NCI-H1105 treated with DMSO at 0.1 percent for 48 hours (cell line): ENCODE measurements at regions not wholly inside any gene's neighbourhood (a gene's known extent, or its start where the extent isn't known, plus 50 kb on each side); places are given as distances from the start of the nearest gene placed in this dataset.

Source experiments
- DNase-seq: peaks from one replicate; lab custom pipeline; 2025; lab: John Stamatoyannopoulos, UW

DNA sequence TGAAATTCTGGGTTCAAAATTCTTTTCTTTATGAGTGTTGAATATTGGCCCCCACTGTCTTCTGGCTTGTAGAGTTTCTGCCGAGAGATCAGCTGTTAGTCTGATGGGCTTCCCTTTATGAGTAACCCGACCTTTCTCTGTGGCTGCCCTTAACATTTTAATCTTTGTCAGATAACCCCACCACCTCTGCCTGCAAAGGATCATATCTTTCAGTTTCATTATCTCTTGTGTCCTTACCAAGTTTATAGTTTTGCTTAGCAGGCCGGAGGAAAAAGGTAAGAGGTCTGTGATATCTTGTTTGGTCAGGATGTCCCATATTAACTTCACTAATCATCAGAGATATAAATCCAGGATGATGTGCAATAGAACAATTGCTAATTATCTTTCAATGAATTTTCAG, 970.2 kb upstream of the TYRP1 start:
- DNase-seq: no peak

DNA sequence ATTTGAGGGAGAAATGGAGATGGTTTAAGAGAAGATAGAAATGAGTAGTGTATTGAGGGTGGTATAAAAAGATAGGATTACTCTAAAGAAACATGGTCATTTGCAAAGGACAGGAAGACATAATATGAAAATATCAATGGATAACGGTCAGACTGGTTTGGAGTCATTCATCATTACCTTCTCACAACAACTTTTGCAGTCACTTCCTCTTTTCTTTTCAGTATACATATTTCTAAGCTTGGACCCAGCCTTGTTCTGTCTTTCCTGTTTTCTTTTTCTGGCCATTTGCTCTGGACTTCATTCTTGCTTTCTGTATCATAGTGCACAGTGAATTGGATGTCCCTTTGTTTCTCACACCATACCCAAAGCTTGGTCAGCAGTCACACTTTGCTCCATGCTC, 966.5 kb upstream of the TYRP1 start:
- DNase-seq: no peak

- DNase-seq: no peak
Observed at GRCh38 chr9:11735391-11735790, 957.8 kb upstream of the TYRP1 start.

- no peak for DNase-seq
Observed at GRCh38 chr9:11742471-11742870, 950.7 kb upstream of the TYRP1 start.

DNA sequence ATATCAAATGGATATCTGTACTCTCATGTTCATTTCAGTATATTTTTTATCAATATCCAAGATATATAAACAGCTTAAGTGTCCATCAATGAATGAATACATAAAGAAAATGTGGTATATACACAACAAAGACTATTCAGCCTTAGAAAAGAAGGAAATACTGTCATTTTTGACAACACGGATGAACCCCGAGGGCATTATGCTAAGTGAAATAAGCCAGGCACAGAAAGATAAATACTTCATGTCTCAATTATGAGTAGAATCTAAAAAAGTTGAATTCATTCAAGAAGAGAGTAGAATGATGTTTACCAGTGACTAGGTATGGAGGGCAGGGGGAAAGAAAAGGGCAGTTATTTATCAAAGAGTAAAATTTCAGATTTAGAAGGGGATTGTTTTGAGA, 949.8 kb upstream of the TYRP1 start:
- DNase-seq: no peak

GRCh38 chr9:11749396-11749795, 943.8 kb upstream of the TYRP1 start:
- no peak for DNase-seq

DNA sequence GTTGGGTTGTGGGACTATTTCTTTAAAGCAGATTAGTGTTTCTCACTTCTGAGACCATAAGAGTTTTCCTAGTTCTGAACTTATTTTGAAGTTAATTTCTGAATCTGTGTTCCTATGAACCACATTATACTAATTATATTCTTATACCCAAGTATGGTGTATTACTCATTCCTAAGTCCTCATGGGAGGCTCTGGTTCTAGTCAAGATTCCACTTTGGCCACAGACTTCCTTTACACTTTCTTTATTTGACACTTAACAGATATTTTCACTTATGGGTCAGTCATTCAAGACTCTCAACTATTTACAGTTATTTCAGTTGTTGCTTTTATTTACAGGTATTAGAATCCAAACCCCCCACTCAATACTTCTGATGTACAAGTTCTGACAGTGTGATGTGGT, 937.2 kb upstream of the TYRP1 start:
- no peak for DNase-seq

DNA sequence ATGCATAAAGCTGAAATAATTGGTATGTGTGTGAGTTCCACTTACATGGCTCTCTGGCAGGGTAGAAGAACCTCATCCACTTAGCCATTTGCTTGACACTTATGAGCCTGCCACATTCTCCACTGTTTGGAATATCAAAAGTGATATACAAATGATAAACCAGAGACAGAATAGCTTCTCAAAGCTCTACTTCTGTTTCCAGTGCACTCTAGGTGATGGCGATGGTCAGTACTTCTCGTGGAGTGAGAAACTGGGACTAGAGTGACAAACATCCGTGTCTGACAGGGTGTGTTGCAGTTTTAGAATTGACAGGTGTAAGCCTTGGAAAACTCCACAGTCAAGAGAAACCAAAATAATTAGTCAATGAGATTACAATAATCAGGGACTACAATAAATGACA, 935.8 kb upstream of the TYRP1 start:
- DNase-seq: no peak

DNA sequence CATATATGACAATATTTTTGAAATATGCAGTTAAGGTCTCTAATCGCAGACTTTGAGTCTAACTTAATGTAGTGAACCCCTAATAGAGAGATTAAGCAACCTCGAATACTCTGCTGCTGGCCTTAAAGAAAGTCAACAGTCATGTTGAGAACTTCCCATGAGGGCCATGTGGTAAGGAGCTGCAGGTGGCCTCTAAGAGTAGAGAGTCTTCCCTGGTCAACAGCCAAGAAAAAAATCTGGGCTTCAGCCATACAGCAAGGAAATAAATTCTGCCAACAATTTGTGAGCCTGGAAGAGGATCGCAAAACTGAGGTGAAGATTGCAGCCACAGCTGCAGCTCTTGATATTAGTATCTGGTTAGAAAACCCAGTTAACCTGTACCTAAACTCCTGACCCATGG, 935.2 kb upstream of the TYRP1 start:
- peak; percentile 4 for DNase-seq

DNA sequence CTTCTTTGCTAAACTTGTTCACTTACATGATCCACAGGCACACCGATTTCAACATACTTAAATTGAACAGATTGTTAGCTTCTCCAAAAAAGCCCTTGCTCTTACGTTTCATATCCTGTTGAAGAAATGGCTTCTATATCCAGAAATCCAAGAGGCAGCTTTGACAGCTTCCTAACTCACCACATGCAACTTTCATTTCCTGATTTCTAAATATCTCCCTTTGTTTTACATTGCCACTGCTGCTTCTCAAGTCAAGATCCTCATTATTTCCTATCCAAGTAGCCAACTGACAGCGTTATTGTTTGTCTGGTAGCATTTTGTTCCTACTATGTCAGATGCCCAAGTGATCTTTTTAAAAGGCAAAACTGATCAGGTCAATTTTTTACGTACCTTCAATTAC, 913.2 kb upstream of the TYRP1 start:
- no peak for DNase-seq

GRCh38 chr9:11792870-11793269, 900.3 kb upstream of the TYRP1 start:
- DNase-seq: no peak

GRCh38 chr9:11794984-11795383, 898.2 kb upstream of the TYRP1 start:
- no peak for DNase-seq

- no peak for DNase-seq
Observed at GRCh38 chr9:11805969-11806368, 887.2 kb upstream of the TYRP1 start.

DNA sequence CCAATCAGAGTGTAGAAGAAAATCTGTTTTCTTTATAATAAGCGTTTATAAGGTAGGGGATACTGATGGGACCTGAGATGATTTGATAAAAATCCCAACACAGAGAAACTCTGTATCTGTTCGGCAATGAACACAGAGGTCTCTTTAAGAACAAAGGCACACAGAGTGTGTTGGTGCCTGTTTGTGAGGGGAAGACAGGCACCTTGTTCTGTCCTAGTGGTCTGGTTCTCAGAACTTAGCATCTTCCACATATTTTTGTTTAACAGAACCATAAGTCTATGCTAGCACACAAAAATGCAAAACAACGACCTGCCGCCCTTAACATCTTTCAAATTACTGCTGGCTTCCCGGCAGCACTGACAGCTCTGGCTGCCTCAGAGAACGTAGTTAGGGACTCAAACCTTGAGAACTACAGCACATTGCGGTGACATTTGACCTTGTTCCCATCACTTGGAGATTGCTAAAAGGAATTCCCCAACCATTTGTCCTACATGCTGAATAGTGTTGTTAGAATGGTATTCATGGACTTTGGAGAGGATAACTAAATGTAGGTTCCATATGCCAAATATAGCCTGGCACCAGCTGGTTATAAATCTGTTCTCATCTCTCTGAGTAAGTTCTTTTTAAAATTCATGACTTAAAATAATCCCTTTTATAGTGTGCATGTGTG, 871.7 kb upstream of the TYRP1 start:
- DNase-seq: no peak

DNA sequence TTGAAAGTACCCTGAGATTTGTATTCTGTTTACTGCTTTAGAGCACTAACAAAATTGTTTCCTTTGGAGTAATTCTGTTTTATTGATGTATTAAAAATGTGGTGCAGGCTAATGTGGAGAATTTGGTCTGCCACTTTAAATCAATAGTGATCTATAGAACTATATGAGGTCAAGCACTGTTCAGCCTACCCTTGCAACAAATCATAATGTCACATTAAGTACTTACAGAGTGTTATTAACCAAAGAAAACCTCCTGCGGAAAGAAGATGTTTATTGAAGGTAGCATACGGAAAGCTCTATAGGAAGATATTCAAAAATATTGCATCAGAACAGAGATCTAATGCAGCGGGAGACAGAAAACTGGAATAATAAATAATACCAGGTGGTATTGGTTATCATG, 865.0 kb upstream of the TYRP1 start:
- DNase-seq: no peak

- peak; percentile 18 for DNase-seq
Observed at GRCh38 chr9:11833056-11833455, 860.1 kb upstream of the TYRP1 start.

GRCh38 chr9:11868795-11869194, 824.4 kb upstream of the TYRP1 start:
- DNase-seq: peak; percentile 73

GRCh38 chr9:11871852-11872251, 821.3 kb upstream of the TYRP1 start:
- DNase-seq: peak; percentile 96

- DNase-seq: peak; percentile 96
Observed at GRCh38 chr9:11872471-11872870, 820.7 kb upstream of the TYRP1 start.

- peak; percentile 55 for DNase-seq
Observed at GRCh38 chr9:11874414-11874813, 818.8 kb upstream of the TYRP1 start.

GRCh38 chr9:11892401-11892800, 800.8 kb upstream of the TYRP1 start:
- no peak for DNase-seq

DNA sequence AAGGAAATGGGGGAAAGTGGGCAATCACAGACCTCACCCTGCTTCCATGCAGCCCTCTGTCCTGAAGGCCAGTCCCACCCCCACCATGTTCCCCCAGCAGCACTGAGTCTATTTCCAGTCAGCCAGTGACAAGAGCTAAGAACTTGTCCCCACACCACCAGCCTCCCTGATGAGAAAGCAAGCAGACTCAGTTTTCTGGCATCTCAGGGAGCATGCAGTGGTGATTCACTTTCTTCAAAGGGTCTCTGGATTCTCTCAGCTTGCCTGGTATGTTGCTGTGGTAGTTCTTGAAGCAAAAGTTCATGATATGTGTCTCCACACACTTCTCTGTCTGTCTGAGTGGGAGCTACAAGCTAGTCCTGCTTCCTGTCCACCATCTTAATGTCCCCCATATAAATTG, 799.9 kb upstream of the TYRP1 start:
- no peak for DNase-seq

- DNase-seq: no peak
Observed at GRCh38 chr9:11894136-11894535, 799.0 kb upstream of the TYRP1 start.

DNA sequence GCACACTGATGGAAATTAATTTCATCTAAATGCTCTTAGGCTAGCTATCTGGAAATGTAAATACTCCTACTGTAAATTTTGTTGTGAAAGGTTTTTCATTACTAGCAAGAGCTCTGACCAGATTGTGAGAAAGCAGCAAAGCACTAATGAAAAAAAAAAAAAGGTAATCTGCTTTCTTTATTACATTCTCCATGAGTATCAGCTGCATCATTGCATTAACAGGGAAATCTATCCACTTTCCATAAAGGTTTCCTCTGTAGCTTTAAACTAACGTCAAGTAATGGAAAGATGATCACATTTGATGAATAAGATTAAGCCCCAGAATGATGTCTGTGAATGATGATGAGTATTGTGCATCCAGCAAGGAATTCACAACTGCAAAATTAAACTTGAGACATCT, 790.6 kb upstream of the TYRP1 start:
- no peak for DNase-seq

- no peak for DNase-seq
Observed at GRCh38 chr9:11915699-11916098, 777.5 kb upstream of the TYRP1 start.
